GM18909 (cell line): ENCODE measurements at regions not wholly inside any gene's neighbourhood (a gene's known extent, or its start where the extent isn't known, plus 50 kb on each side); places are given as distances from the start of the nearest gene placed in this dataset.

Experiments
- ATAC-seq: cut with Tn5 transposase; IDR thresholded peaks from one replicate; pipeline ENCODE4 v1.9.1; 2021; ENCODE audit warnings: mild to moderate bottlenecking; ENCODE audit not compliant: unreplicated experiment, poor library complexity

DNA sequence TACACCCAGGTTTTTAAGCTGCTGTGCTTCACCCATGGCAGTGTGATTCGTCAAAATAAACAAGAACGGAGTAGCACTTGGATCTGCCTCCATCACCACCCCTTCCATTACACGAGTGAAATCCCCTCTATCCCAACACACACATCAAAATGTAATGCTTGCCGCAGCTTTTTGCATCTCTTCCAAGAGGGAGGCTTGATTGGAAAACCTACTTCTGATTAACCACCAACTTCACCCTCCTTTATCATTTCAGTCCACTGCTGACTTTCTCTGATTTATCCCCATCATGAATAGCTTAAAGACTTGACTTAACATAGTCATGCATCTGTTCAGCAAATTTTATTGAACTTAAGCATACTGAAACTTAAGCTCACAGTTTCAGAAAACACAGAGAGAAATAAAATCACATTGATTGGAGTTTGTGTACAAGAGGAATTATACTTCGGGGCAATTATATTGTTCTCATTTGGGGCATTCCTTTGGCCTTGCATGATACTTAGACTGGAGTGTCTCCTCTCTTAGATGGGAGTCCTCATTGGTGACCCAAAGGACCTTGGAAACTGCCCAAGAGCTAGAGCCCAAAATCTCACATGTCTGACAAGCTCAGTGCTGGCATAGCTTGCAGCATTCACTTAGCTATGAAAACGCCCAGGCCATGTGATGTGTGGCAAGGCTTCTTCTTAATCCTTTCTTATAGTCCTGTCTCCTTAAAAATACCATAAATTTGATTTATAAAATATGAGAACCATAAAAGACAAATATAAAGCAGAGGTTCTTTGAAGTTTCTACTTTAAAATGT is 124.3 kb upstream of the UMPS start:
- ATAC-seq: no peak

DNA sequence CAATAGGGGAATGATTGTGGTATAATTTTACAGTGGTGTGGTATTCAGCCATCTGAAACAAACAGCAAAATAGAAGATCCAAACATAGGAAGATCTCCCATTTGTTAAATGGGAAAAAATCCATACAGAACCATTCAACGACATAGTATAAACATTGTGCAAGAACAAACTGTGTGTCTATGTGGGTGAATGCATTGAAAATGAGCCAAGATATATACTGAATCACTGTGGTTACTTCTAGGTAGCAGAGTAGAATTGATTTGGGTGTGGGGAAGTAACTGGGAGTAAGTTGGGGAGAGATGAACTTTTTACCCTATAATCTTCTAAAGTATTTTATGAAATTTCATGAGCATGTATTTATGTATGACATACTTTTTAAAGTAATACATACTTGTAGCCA is 123.1 kb upstream of the UMPS start:
- no peak for ATAC-seq

GRCh38 chr3:124609402-124609801 is 120.8 kb upstream of the UMPS start:
- ATAC-seq: no peak

DNA sequence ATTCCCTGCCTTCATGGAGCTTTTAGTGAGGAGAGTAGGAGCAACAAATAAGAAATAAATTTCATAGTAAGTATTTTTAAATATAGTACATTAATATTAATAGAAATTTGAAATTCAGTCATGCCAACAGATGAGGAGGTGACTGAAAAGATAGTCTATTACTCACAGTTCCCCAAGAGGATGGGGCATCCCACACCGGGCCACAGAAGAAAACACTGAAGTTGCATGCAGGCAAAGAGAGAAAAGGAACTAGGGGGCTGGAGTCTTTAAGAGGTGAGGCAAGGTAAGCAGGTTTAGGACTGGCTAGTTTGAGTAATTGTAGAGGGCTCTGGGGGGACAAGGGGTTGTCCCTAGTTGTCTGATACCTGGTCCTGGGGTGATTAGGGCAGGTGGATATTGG is 120.1 kb upstream of the UMPS start:
- no peak for ATAC-seq

DNA sequence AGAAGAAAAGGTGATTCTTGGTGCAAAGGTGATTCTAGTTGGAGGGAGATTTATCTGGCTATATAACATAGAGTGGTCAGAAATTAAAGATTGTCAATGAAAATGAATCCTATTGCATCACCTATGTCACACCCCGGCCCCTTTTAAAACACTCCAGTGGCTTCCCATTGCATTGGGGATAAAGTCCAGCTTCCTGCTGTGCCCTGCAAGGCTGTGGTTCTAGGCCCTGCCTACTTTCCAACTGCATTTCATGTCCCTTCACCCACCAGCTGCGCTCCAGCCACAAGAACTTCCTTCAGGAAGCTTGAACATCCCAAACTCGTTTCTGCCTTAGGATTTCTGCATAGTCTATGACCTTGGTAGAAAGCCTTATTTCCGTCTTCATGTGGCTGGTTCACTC is 118.7 kb upstream of the UMPS start:
- ATAC-seq: no peak

- no peak for ATAC-seq
Measured at GRCh38 chr3:124615896-124616543, 114.2 kb upstream of the UMPS start.

GRCh38 chr3:124617177-124617576 is 113.1 kb upstream of the UMPS start:
- no peak for ATAC-seq

DNA sequence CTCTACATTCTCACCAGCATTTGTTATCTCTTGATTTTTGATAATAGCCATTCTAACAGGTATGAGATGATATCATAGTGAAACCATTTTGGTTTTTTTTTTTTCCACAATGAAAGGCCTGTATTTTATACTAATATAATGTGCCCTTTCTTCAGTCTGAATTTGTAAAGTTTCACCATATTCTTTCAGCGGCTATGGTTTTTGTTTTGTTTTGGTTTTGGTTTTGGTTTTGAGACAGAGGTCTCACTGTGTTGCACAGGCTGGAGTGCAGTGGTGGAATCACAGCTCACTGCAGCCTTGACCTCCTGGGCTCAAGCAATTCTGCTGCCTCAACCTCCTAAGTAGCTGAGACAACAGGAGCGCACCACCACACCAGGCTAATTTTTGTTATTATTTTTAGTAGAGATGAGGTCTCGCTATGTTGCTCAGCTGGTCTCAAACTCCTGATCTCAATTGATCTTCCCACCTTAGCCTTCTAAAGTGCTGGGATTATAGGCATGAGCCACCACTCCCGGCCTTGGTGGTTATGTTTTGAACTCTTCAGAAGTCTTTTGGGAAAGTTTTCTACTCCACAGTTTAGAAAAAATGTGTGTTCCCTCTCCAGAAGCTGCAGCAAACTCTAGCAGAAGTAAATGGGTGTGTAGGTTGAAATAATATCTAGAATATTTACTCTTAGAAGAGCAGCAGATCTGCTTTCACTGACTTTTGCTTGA is 110.2 kb upstream of the UMPS start:
- ATAC-seq: no peak

DNA sequence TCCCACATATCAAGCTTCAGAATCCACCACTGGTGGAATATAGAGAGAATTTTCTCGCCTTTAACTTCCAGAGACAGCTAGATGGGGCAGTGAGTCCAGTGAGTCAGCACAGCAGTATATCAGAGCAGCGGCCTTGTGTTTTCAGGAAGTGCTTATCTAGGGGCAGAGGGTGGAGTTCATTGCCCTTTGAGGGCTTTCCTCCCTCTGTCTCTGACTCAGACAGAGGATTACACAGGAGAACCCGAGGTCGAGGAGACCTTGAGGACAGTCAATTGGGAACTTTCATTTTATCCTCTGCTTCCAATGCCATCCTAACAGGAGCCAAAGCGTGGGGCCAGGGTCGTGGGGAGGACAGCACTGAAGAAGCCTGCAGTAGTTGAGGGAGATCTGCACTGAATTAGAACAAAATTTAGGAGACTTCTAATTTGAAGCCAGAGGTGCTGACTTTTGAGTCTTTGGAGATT is 109.6 kb upstream of the UMPS start:
- peak; percentile 50 for ATAC-seq

GRCh38 chr3:124621498-124621897 is 108.8 kb upstream of the UMPS start:
- ATAC-seq: no peak

GRCh38 chr3:124625074-124625473 is 105.2 kb upstream of the UMPS start:
- no peak for ATAC-seq

DNA sequence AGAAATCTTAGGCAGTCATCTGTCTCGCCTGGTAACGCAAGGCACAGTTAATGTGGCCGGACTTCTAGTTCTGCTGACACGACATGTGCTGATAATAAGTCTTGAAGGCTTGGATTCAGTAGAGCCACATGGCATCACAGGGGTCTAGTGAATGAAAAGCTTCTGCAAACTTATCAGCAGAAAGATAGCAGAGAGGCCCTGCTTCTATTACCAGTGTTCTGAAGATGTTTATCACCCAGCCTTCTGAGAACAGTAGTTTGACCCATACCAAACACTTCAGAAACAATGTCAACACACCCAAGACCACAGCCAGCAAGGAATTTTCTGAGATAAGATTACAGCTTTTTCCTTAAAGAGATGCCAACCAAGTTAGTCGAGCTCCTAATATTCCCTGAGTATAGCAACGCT is 102.7 kb upstream of the UMPS start:
- no peak for ATAC-seq

DNA sequence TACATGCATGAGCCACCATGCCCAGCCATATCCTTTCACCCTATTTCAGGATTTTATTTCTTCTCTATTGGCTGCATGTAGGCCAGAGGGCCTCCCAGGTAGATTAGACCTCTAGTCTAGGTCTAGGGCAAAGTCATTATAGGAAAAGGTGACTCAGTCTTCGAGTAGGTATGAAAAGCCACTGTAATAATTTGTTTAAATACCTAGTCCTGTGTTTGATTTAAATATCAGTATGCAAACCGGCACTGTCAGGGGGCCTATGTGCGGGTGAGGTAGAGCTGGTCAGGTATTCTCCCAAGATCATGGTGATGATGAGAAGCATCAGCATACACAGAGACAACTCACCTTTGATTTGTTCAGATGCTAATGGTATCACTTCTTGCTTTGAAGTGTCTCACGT is 101.4 kb upstream of the UMPS start:
- ATAC-seq: no peak

GRCh38 chr3:124629497-124629896 is 100.8 kb upstream of the UMPS start:
- ATAC-seq: no peak

DNA sequence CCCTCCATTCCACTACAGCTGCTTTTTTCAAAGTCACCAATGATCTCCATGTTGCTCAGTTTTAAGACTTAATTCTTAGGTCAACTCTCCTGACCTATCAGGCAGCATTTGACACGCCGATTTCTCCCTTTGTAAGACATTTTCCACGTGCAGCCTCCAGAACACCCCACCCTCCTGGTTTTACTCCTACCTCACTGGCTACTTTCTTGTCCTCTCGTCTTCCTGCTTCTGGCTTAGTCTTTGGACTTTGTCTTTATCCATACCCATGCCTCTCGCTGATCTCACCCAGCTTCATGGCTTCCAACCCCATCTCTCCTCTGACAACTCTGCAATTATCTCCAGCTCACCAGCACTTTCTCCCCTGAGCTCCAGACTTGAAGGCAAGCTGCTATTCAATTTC is 99.3 kb upstream of the UMPS start:
- no peak for ATAC-seq

DNA sequence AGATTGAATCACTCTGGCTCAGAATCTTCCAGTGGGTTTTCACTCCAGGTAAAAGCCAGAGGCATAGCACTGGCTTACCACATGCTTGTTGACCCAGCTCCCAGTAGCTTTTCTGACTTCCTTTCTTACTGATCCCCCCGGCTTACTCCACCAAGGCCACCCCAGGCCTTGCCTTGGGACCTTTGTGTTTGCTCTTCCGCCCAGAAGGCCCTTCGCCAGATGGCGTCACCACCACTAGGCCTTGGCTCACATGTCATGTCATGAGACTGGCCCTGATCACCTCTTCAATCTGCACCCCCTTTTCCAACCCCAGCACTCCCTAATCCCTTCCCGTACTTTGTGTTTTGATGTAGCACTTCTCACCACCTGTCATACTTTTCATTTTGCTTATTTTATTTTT is 98.5 kb upstream of the UMPS start:
- no peak for ATAC-seq

DNA sequence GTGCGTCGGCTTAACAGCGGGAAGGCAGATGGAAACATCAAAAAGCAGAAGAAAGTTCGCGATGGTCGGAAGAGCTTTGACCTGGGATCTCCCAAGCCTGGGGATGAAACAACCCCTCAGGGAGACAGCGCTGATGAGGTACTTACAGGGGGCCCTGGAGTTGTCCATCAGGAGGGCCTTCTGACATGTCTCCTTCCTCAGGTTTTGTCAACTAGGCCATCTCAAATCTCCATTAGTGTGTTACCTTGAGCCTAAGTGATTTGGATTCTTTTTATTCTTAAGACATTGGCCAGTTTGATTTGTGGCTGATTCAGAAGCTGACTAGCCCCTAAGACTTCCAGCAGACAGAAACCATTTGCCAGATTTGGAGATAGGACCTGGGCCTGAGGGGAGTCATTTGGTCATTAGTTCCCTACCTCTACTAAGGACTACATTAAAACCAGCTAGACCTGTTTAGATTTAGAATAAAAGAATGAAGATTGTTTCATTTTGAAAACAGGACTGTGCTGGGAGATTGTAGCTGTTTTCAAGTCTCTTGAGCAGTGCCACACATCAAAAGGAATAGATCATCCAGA is 97.6 kb upstream of the UMPS start:
- ATAC-seq: no peak

GRCh38 chr3:124633524-124633923 is 96.7 kb upstream of the UMPS start:
- ATAC-seq: no peak

- peak; percentile 74 for ATAC-seq
Measured at GRCh38 chr3:124634210-124635168, 95.8 kb upstream of the UMPS start.

- no peak for ATAC-seq
Measured at GRCh38 chr3:124635169-124635539, 95.1 kb upstream of the UMPS start.
